ENCODE measurements at regions not wholly inside any gene's neighbourhood (a gene's known extent, or its start where the extent isn't known, plus 50 kb on each side); places are given as distances from the start of the nearest gene placed in this dataset.
"Not testable (repeated sequence)": the region's sequence is repeated elsewhere in the genome, so short reads cannot be mapped to it uniquely, and the experiment has no call there.

DNA sequence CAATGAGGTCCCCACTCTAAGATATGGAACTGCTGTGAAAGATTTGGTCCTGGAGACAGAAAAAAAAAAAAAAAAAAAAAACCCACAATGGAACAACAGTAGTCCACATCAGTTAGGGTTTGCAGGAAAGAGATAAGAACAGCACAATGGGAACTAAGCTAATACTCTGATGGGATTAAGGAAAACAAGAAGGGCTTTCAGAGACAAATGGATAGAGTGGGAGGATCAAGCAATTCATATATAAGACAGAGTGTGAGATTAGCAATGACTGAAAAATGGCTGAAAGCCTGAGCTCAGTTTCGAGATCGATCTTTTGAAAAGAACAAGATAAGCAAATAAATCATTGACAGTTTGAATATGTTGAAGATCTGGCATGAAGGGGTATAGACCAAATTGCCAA, 188.4 kb upstream of the TRPC5 start:
- no peak overlapping the region for H3K27ac ChIP-seq
- TF ChIP-seq, protein P1, sequence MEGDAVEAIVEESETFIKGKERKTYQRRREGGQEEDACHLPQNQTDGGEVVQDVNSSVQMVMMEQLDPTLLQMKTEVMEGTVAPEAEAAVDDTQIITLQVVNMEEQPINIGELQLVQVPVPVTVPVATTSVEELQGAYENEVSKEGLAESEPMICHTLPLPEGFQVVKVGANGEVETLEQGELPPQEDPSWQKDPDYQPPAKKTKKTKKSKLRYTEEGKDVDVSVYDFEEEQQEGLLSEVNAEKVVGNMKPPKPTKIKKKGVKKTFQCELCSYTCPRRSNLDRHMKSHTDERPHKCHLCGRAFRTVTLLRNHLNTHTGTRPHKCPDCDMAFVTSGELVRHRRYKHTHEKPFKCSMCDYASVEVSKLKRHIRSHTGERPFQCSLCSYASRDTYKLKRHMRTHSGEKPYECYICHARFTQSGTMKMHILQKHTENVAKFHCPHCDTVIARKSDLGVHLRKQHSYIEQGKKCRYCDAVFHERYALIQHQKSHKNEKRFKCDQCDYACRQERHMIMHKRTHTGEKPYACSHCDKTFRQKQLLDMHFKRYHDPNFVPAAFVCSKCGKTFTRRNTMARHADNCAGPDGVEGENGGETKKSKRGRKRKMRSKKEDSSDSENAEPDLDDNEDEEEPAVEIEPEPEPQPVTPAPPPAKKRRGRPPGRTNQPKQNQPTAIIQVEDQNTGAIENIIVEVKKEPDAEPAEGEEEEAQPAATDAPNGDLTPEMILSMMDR (IDR thresholded peaks at IDR 0.05): no peak
- TF ChIP-seq ZFX (IDR thresholded peaks at IDR 0.05; ENCODE audit: borderline replicate concordance): no peak

DNA sequence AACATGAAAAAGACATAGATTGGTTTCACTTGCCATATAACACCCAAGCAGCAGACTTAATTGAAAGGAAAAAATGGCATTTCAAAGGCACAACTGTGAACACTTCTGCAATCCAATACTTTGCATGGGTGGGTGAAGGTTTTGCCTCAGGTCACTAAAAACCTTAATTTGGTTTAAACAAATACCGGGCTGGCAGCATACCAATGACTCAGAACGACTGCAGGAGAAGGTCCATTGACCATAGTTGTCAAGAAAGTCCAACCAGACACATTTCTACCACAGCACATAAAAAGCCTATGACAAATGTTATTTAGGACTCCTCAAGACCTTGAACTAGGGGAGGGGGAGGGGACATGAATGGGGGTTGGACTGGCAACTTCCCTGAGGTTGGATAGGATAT, 183.6 kb upstream of the TRPC5 start:
- H3K27ac ChIP-seq: no peak overlapping the region
- TF ChIP-seq ZFX (IDR thresholded peaks at IDR 0.05; ENCODE audit: borderline replicate concordance): no peak
- TF ChIP-seq, protein P1 (IDR thresholded peaks at IDR 0.05): no peak

DNA sequence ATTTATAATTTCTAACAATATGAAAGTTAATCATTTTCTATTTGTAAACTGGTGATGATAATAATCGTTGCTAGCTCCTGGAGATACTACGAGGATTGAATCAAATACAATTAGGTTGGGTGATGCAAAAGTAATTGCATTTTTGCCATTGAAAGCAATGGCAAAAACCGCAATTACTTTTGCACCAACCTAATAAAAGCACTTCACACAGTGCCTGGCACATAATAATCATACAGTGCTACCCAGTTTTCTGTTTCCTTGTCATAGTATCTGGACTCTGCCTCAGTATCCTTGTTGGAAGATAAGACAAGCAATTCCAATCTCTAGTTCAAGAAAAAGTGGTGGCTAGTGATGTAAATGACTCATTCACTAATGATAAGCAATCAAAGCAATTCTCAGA, 176.8 kb upstream of the TRPC5 start:
- H3K27ac ChIP-seq: no peak overlapping the region
- TF ChIP-seq ZFX (IDR thresholded peaks at IDR 0.05; ENCODE audit: borderline replicate concordance): no peak
- TF ChIP-seq, protein P1 (IDR thresholded peaks at IDR 0.05): no peak

DNA sequence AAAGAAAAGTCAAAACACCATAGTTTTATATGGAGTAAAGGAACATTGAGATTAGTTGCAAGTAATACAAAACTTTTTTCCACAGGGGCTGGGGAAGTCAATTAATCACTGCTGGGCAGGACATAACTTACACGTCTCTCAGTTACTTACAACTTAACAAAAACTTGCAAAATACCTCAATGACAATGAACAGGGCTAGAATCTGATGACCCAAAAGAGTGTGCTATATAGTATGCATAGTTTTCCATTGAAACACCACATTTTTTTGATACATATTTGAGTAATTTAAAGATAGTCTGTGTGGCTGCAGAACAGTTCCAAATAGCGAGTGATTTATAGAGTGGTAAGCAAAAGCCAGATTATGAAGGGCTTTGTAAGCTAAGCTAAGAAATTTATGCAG, 172.3 kb upstream of the TRPC5 start:
- H3K27ac ChIP-seq: no peak overlapping the region
- no peak for TF ChIP-seq ZFX (IDR thresholded peaks at IDR 0.05; ENCODE audit: borderline replicate concordance)
- TF ChIP-seq, protein P1 (IDR thresholded peaks at IDR 0.05): no peak

DNA sequence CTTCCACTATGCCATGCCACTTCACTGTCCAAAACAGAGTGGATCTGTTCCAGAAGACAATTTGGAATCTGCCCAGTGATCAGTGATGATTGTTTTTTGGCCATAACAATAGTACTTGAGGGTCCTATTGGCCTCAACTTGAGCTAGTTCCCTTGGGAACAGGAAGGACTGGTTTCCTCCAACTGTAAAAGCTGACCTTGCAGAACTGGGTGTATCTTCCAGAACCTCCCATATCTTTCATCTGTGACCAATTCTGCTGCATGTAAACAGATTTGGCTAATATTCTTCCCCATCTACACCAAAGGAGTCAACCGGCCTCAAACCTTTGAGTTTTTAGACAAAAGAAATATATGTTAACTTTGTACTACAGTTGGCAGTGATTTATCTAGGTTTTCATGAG, 165.1 kb upstream of the TRPC5 start:
- TF ChIP-seq, protein P1 (IDR thresholded peaks at IDR 0.05): no peak
- TF ChIP-seq ZFX (IDR thresholded peaks at IDR 0.05; ENCODE audit: borderline replicate concordance): no peak
- H3K27ac ChIP-seq: no peak overlapping the region

DNA sequence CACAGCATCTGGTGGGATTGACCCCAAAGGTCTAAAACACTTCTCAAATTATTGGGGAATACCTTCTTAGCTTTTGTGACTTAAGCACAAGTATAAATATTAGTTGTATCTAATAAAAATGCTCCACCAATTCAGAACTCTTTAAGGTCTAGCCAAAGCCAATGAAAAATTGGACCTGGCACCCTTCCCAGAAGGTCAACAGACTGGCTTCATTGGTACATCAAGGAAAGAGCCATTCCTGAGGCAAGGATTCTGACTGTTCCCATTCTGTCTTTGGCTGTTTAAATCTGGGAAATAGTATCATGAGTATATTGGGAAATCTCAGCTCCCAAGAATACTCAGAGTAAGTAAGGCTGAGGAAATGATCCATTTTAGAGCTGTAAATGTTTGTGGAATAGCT, 153.0 kb upstream of the TRPC5 start:
- H3K27ac ChIP-seq: no peak overlapping the region
- TF ChIP-seq, protein P1 (IDR thresholded peaks at IDR 0.05): no peak
- no peak for TF ChIP-seq ZFX (IDR thresholded peaks at IDR 0.05; ENCODE audit: borderline replicate concordance)

DNA sequence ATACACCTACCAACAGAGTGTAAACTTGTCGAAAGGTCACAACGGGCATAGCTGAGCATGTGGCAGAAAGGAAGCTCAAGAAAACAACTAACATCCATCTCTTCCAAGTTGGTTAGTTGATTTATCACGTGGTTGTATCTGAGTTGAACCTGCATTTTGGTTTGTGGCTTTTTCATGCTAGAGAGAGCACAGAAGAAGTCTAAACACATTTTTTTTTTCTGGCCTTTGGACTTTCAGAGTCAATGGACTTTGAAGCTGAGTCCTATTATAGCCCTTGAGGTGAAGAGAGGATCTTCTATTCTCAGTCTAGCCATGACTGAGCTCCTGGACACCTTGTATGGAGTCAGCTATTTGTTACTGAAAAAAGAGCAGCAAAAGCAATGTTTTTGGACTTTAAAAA, 150.6 kb upstream of the TRPC5 start:
- no peak overlapping the region for H3K27ac ChIP-seq
- TF ChIP-seq, protein P1 (IDR thresholded peaks at IDR 0.05): no peak
- no peak for TF ChIP-seq ZFX (IDR thresholded peaks at IDR 0.05; ENCODE audit: borderline replicate concordance)

DNA sequence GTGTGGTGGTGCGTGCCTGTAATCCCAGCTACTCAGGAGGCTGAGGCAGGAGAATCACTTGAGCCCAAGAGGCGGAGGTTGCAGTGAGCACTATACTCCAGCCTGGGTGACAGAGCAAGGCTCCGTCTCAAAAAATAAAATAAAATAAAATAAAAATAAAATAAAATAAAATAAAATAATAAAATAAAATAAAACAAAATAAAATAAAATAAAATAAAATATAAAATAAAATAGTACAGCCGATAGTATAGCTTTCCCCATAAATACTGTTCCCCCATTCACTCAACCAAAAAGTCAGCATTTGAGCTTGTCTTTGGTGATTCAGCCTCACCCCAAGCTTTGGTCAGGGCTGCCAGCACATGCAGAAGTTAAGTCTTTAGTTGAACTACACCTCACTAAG, 144.2 kb upstream of the TRPC5 start:
- not testable (repeated sequence) for H3K27ac ChIP-seq
